Left forelimb (tissue), 1 donor: ENCODE measurements at regions not wholly inside any gene's neighbourhood (a gene's known extent, or its start where the extent isn't known, plus 50 kb on each side); places are given as distances from the start of the nearest gene placed in this dataset.

Experiments
- DNase-seq: peaks from one replicate; pipeline ENCODE4 v3.0.0-alpha.2; 2018; ENCODE audit warnings: low spot score

DNA sequence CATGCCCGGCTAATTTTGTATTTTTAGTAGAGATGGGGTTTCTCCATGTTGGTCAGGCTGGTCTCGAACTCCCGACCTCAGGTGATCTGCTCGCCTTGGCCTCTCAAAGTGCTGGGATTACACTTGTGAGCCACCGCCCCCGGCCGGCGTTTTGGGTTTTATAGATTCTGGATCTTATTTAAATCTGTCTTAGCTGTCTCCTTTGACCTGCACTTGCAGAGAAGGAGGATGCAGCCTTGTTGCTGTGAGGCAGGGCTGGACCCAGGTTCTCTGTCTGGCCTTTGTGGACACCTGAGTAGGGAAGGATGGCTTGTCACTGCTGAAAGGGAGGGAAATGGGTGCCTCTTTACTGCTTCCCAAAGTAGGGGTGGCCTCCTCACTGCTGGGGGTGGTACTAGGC lies 83.0 kb upstream of the HS6ST1 start:
- peak; percentile 30 for DNase-seq

DNA sequence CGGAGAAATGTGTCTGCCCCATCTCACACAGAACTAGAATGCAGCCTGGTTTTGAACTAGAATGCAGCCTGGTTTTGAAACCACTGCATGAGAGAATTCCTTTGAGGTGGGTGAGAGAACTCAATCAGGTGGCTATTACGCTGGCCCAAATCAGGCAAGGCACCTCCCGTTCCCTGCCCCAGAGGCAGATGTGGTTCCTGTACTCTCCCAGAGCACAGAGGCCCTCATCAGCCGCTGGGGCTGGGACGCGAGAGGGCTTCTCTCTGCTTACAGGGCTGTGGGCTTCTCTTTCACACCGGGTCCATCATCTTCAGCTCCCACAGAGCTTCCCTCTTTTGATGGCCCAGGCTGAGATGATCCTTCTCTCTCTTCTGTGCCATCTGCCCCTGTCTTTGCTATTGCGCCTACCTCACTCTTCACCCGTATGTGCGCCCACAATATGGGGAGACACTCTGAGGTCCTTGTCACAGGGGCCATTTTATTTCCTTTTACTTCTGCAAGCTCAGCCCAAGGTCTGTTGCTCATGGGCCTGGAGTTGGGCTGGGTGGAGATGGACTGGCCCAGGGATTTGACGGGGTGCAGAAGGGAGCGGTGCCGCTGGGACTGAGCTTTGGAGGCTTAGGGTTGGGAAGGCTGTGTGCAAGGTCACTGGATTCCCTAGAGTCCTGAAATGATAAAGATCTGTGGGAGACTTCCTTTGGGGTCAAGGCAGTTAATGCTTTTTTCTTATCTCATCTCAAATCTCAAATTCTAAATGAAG lies 84.4 kb upstream of the HS6ST1 start:
- DNase-seq: peak; percentile 31

DNA sequence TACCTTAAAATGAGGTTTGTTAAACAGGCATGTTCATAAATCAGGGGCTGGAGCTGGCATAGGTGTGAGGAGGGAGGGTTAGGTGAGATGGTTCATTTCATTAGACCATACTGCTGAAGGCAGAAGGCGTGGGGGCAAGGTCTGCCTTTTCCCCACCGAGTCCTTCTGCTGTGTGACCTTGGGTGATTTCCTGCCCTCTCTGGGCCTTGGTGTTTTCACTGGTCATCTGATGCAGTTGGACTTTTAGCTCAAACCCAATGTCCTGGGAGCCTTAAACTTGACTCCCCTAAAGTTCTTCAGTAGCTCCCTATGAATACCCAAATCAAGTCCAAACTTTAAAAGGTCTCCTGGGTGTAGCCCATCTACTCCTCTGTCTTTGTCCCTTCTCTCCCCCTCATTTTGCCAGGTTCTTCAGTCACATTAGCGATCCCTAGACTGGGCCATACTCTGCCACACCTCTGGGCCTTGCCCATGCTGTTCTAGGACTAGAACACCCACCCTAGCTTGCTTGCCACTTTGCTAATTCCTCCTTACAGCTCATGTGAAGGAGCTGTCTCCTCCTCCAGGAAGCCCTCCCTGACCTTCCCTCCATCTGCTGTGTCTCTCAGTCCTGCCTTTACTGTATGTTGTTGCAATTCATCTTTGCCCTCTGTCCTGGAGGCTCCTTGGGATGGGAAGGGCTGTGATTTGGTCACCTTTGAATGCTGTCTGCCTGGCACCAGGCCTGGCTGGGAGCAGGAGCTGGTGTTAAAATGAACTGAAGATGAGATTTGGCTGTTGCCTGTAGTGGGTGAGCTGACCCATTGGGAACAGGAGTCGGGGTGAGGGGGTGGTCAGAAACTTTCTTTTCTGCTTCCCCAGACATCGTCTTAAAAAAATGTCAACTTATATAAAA lies 85.4 kb upstream of the HS6ST1 start:
- DNase-seq: peak; percentile 38

DNA sequence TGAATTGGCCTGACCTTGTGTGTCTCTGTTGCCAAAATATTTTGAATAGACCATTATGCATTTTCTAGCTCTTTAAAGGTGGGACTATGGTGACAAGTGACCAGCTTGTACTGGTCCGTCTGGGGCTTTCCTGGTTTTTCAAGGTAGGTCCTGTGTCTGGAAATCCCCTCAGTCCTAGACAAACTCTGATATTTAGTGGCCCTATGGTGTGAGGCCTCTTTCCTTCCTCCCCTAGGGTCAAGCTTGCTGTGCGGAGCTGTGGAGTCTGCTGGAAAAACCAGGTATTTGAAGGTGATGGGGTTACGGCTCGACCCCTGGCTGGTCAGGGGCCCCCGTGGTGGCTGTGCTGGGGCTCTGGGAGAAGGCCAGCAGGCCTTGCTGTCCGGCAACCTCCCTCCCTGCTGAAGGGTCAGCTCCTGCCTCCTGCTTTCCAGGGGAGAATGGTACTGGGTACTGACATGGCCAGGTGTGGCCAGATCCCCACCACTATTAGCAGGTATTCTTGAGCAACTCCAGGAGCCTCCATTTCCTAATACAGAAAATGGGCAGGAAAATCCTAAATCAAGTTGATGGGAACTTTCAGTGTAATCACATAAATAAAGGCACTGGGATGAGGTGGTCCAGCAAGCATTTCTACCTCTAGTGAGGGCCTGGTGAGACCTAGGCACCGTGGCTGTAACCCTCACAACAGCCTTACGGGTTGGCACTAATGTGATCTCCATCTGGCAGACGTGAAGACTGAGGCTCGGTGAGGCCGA lies 86.2 kb upstream of the HS6ST1 start:
- DNase-seq: peak; percentile 11

DNA sequence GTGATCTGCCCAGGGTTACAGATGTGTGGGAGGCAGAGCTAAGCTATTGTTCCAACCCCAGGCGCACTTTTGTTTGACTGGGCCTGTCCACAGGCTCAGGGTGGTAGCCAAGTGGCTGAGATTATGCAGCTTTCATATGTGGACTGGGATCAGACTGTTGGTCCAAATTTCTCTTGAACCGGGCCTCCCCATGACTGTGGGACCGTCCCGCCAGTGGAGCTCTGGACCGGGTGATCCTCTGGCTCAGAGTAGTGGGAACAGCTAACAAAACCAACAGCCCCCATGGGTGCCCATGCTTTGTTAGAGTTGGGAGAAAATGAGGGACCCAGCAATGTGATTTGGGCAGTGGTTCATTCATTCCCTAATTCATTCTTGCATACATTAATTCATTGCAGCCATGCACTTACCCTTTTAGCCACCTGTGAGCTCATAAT lies 86.8 kb upstream of the HS6ST1 start:
- DNase-seq: peak; percentile 14

DNA sequence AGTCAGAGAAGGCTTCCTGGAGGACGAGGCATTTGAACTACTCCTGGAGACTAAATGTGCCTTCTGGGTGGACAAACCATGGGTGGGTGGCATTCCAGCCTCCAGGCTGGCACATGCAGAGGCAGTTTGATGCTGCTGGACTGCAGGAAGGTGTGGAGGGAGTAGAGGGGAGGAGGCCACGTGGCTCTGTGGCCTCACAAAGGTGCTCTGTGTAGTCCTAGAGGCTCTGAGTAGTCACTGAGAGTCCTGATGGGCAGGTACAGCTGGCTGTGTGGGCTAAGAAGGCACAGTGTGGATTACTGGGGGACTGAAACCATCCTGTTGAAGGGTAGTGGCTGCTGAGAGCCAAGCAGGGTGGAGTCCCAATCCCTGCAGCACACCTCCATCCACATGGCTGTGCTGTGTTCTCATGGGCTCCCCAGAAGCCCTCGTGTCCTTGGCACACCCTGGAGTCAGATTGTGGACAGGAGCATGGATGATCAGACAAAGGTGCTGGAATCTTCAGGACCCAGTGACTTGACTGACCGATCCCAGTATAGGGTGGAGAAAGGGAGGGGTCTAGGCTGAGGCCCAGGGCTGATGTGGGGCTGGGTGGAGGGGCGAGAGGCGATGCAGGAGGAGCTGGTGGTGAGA lies 87.4 kb upstream of the HS6ST1 start:
- peak; percentile 64 for DNase-seq

DNA sequence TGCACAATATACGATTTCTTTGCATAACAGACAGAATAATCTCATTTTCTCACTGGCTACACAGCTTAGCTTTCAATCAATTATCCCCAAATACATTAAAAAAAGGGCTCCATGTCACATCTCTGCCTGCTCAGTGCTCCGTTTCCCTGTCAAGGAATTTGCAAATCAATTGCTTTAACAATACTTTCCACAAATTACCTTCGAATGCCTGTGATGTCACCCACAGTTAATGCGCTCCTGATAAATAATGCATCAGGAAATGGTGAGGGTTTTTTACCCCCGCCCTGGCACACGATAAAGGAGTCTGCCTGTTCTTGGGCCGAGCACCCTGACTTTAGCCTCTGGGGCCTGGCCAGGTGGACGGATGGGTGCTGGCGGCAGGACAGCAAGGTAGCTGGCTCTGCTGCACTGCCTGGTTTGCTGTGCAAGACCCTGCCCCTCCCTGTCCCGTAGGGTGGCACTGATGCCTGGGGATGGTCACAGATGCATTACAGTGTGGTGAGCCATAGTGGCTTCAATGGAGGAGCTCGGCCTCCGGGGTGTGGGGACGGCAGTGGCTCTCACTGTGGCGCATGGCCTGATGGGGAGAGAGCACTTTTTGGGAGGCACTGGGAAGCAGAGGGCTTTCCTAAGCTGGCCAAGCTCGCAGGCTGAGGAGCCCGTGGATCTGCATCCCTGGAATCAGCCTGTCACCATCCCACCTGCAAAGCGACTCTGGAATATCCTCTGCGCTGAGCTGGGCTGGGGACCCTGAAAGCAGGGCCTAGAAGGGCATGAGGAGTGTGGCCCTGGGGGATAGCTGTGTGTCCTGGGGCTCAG lies 88.3 kb upstream of the HS6ST1 start:
- peak; percentile 53 for DNase-seq

DNA sequence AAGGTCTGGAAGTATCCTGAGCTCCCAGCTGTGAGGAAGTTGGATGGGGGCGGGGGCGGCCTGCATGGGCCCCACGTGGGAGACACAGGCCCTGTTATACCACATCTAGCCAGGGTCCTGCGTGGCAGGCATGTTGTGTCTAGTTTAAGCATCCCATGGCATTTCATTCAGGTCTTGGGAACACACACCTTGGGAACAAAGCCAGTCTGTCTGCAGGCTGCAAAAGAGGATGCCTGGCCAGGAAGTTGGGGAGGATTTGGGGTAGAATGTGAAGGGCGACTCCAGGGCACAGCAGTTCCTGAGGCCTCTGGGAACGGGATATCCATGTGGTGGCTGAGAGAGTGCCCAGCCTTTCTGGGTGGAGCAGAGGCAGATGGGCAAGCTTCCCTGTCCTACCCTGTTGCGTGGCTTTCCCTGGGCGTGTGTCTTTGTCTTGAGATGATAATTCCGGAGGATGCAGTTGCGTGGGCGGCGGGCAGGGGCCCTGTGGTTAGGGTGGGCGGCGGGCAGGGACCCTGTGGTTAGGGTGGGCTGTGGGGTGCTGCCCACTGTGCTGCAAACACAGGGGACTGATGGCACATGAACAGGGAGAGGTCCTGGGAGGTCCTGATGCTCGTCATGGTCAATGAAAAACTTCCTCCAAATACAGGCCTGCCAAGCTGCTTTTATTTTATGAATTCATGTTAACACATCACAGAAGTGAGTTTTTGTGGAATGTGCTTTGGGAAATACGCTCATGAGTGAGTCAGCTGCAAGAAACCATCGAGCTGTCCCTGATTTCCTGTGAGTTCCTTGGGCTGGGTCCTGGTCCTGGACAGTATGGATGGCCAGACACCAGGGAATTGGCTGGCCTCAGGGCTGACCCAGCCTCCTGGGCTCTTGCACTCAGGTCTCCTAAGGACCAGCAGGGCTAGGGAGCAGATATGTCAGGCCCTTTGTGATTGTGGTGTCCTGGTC lies 90.0 kb upstream of the HS6ST1 start:
- DNase-seq: peak; percentile 72

DNA sequence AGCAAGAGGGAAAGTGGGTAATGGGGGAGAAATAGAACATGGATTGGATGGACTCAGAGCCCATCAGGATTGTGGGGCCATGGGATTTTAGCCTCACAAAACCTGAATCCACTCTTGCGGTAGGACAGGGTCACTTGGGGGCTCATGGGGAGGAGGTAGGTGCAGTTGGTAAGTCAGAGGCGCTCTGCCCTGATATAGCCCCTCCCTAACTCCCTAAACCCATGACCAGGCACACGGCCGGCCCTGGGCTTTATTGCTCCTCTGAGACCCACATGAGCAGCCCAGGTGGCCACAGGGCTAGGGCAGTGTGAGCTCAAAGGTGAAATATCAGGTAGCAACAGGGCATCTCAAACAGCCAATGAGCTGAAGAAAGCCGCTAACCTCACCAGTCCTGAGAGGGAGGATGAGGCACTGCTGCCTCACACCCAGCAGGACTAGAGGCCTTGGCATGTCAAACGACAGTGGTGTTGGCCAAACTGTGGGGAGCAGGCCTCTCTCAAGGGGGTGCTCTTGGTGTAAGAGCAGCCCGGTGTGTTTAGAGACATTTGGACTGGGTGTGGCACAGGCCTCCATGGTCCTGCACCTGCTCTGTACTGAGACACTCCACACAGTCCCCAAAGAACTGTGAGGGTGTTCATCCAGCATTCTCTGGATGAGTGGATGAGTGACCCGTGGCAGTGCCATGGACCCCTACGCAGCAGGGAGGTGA lies 90.8 kb upstream of the HS6ST1 start:
- DNase-seq: peak; percentile 58

DNA sequence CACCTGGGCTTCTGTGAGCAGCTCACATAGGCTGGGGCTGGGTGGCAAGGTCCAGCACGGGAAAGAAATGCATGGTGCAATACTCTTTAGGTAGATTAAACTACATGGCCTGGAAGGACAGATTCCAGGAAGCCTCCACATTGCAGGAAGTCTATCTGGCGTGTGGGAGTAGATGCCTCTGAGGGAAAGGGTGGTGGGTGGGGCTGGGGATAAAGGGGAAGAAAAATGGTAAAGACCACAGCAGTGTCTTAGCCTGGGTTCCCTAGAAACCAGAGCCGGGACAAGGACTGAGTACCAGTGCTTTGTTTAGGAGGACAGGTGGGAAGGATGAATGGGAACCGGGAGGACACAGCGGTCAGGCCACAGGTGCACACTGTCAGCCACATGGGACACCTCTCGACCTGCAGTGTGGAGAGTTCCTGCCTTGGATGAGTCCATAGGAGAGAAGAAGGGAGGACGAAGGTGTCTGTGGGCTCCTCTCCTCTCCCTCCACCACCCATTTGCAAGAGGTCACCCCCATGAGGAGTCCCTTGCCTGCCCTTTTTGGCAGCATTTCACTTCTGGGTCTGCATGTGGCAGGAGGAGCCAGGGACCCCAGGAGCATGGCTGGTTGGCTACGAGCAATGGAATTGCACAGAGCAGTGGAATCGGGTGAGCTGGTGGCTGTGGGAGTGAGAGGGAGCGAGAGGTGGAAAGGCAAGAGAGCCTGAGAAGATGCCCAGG lies 91.5 kb upstream of the HS6ST1 start:
- DNase-seq: peak; percentile 53

DNA sequence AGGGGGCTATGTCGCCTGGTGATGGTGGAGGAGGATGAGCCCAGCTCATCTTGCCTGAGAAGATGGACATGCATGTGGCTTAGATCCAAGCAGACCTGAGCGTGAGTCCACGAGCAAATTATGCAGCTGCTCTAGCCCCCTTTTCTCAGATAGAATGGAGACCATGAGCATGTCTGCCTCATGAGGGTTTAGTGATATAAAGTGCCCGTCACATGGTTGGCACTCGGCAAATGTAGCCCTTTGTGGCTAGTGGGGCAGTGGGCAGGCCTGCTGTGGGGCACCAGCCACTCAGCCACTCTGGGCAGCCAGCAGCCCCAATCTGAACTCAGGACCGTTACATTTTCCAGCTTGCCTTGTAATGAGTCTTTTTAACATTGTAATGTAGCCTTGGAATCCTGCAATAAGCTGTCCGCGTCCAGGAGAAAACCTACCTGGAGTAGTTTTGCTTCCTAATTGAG lies 92.1 kb upstream of the HS6ST1 start:
- DNase-seq: peak; percentile 22

DNA sequence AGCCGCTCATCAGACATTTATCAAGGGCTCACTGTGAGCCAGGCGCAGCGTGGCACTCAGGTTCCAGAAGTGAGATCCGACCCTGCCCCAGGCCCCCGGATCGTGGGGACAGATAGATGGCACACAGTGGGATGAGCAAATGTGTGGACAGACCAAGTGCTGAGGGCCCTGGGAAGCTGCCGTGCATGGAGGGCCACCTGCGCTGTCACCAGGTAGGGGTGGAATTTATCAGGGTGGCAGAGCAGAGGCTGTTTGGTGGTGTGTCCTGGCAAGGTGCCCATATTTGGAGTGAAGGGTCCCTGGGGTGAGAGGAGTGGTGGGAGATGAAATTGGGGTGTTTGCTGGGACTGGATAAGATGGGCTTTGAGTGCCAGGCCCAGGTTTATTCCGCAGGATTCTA lies 92.8 kb upstream of the HS6ST1 start:
- peak; percentile 55 for DNase-seq

DNA sequence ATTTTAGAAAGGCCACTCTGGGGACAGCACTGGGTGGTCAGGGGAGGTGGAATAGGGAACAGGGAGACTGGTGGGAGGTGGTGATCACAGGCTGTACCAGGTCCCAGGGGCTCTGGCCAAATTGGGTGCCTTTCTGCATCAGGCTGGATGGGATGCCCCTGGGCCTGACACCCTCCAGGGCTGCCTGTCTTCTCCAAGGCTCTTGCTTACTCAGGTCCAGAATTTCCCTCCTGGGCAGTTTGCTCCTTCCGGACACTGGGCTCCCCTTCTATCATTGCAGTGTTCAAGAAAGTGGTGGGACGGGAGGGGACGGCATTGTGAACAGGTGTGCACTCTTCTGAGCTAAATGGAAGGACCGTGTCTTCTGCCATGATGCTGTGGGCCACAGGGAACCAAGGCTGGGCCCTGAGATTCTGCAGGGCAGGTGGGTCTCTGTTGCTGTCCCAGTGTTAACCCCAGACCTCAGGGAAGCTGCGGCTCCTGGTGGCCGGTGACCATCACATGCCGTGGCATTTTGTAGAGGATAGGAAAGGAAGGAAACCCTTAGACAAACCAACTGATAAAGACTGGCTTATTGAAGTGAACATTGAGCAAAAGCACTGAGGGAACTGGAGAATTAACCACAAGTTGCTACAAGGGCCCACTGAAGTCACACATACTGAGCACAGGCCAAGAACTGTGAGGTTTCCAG lies 93.7 kb upstream of the HS6ST1 start:
- peak; percentile 47 for DNase-seq

DNA sequence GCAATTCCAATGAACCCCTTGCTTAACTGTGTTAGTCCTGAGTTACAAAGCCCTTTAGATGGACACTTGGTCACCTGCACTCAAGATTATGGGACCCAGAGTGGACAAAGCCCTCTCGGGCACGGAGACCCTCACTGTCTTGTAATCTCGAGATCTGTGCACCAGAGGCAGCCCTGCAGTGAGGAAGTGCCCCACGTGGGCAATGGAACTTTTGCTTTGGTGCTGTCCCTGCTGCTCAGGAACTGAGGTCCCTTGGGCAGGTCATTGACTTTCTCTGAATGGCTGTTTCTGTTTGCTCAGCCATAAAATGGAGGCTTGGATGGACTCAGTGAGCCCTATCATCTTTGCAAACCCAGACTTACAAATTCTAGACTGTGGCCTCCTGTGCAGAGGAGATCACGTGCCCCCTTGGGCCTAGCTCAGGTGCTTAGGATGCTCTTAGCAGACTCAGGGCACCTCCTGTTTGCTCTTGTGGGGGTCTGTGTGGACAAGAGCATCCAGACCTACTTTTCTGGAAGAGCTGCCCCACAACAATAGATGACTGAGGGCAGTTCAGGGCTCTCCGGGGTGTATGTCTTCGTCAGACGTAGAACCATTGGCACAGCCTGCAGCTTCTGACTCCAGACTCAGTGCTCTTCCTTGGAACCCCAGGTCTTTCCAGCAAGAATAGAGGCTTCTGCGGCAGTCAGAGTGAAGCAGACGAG lies 94.5 kb upstream of the HS6ST1 start:
- DNase-seq: peak; percentile 28

DNA sequence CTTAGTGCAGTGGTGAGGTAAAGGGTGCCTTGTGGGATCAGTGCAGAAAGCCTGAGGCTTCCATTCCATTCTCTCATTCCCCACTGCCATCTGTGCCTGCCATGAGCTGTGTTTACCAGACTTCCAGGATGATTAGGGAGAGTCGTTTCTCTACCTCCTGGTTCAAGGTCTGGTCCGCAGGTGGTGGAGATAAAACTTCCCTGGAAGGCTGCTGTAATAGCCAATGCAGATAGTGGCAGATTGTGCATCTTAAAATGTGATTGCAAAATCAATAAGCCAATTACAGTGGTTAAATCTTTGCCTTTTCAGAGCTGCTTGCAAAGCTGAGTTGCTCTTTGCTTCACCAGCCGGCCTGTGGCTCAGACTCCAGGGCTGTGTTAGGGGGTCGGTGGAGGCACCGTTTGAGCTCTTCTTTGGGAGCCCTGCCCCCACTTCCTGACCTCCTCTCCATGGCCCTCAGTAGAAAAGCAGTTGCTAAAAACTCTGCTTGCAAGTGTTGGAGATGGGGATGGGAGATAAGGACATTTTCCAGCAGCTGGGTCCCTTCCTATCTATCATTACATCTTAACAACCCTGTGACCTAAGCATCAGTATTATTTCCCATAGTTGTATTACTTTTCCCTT lies 95.2 kb upstream of the HS6ST1 start:
- peak; percentile 49 for DNase-seq

DNA sequence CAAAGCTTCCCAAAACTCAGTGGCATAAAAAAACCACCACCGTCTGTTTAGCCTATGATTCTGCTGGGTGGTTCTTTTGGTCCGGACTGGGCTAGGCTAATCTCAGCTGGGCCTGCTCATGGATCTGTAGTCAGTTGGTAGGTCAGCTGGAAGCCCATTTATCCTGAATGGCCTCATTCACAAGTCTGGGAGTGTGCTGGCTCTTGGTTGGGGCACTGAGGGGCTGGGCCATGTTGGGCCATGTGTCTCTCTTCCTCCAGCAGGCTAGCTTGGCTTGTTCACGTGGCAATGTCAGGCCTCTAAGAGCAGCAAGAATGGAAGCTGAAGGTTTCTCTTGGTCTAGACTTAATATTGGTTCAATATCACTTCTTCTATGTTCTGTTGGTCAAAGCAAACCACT lies 95.7 kb upstream of the HS6ST1 start:
- DNase-seq: peak; percentile 5
